Epithelial cell of proximal tubule (primary cell): ENCODE measurements at regions not wholly inside any gene's neighbourhood (a gene's known extent, or its start where the extent isn't known, plus 50 kb on each side); places are given as distances from the start of the nearest gene placed in this dataset.

Experiments
- DNase-seq: peaks from one replicate; pipeline ENCODE4 v3.0.0-alpha.2; 2011; ENCODE audit warnings: low read depth
- H3K4me3 ChIP-seq: 2 replicates; pipeline ENCODE4 v1.5.1; 2011; ENCODE audit warnings: low read depth, mild to moderate bottlenecking, low read length
- TF ChIP-seq, protein P1 (sequence below): conservative IDR thresholded peaks from 2 replicates; pipeline ENCODE4 v1.5.1; 2012; ENCODE audit warnings: low read depth, mild to moderate bottlenecking, low read length

DNA sequence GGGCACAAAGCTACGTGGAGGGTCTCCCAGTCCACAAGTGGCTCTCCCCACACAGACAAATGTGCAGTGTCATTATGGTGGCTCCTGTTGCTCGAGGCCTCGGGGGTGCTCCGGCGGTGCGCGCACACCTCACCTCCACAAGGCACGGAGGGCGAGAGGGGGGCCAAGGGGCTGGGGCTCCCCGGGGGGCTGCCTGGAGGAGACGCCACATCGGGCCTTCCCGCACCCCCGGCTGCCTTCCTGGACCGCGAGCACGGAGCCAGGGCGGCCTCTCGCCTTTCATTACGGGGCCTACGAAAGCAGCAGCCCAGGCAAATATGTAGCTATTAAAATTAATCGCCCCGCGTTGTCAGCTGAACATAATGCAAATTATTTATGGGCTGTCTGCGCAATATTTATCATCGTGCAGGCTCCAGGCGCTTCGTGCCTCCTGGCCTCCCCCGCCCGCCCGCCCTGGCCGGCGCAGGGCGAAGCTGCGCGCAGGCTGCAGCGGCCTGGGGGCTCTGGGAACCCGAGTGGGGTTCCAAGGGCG is 70.8 kb upstream of the BCOR start:
- TF ChIP-seq, protein P1, sequence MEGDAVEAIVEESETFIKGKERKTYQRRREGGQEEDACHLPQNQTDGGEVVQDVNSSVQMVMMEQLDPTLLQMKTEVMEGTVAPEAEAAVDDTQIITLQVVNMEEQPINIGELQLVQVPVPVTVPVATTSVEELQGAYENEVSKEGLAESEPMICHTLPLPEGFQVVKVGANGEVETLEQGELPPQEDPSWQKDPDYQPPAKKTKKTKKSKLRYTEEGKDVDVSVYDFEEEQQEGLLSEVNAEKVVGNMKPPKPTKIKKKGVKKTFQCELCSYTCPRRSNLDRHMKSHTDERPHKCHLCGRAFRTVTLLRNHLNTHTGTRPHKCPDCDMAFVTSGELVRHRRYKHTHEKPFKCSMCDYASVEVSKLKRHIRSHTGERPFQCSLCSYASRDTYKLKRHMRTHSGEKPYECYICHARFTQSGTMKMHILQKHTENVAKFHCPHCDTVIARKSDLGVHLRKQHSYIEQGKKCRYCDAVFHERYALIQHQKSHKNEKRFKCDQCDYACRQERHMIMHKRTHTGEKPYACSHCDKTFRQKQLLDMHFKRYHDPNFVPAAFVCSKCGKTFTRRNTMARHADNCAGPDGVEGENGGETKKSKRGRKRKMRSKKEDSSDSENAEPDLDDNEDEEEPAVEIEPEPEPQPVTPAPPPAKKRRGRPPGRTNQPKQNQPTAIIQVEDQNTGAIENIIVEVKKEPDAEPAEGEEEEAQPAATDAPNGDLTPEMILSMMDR, result no peak
- no peak for DNase-seq
- H3K4me3 ChIP-seq, result no peak overlapping the region

DNA sequence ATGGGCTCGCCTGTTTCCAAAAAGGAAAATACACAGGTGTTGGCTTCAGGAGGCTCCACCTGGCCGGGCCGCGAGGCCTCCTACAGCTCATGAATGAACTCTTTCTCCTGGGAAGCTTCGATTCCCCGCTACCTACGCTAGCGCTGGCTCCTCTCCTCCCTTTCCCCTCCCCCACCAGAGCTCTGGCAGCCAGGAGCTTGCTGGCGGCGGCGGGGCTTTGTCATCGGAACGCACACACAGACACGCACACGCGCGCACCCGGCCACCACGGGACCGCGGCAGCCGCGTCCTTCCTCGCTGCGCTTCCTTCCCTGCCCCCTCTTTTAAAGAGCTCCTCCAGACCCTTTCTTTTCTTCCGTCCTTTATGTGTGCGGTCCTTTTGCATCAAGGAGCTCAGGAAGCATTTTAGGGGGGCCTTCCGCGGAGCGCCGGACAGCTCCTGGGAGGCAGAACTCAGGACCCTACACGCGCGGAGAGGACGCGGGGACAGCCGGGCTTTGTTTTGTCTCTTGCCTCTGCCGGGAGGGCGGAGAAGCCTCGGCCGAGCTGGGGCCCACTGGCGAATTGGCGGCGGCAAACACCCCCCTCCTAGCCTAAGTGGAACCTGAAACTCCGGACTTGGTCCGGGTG is 70.2 kb upstream of the BCOR start:
- TF ChIP-seq, protein P1, result no peak
- H3K4me3 ChIP-seq, result peak overlapping the region; percentile 21
- no peak for DNase-seq

DNA sequence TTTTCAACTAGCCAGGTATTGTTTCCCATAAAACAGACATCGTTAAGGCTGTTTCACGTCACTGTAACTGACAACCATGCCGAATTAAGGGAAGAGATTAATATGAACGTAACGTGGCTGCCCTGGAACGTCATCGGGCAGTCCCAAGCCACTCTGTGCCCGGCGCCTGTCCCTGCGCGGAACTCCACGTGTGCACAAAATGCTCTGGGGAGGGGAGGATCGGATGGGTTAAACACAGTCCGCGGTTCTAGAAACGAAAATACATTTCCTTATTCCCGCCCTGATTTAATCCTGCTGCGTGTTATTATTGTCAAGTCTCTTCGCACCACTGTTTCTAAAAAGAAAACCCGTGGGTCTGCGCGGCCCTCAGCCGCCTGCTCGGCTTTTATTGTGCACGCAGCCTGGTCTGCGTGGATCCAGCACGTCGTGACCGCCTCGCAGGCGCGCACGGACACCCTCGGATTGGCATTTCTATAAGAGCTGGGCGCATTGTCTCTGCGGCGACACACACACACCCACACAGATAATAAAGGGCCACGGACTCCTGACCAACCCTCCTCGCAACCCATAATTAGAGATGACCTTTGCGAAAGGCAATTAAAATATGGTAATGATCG is 69.6 kb upstream of the BCOR start:
- peak overlapping the region; percentile 21 for H3K4me3 ChIP-seq
- TF ChIP-seq, protein P1, result no peak
- DNase-seq, result no peak

DNA sequence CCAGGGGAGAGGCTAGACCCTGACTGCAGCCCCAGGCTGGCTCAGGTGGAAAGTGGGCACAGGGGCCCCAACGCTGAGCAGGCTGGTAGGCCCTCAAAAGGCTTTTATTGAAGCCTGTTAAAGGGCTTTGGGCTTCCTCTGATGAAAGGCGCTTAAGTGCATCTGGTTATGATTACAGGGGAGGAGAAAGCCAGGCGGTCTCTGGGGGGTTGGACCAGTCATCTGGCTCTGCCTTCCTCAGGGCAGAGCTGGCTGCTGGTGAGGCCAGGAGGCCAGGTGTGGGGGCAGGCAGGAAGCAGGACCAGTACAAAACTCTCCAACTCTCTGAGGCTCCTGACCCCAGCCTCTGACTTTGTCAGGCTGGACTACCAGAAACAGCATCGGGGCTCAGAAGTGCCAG is 68.8 kb upstream of the BCOR start:
- H3K4me3 ChIP-seq, result no peak overlapping the region
- DNase-seq, result no peak
- TF ChIP-seq, protein P1, result no peak

DNA sequence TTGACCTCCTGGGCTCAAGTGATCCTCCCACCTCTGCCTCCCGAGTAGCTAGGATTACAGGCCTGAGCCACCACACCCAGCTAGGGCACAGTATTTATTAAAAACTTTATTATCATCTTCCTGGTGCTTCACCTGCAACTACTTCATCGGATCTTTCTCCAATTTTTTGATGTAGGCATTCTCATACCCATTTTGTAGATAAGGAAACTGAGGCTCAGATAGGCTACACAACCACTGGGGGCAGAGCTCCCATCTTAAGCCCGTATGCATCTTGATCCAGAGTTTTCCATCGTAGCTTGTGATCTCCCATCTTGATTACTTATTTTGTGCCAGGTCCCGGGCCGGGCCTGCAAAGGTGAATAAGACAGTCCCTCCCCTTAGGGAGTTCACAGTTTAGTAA is 68.1 kb upstream of the BCOR start:
- no peak for DNase-seq
- no peak overlapping the region for H3K4me3 ChIP-seq
- TF ChIP-seq, protein P1, result no peak

DNA sequence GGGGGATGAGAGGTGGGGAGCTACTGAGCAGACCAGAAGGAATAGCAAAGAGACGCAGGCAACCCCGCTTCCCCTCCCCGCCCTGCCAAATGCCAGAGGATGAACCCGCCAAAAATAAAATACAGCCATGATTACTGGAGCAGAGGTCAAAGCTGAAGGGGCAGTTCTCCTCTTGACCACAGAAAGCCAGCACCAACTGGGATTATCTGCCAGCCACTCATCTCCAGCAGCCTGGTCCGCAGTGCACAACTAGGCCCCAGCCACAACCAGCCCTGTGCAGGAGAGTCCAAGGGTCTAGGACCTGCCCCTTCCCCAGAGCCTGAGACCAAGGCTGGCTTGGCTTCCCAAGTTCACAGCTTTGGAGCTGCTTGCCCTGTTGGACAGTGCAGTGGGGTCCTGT is 67.4 kb upstream of the BCOR start:
- TF ChIP-seq, protein P1, result no peak
- no peak for DNase-seq

DNA sequence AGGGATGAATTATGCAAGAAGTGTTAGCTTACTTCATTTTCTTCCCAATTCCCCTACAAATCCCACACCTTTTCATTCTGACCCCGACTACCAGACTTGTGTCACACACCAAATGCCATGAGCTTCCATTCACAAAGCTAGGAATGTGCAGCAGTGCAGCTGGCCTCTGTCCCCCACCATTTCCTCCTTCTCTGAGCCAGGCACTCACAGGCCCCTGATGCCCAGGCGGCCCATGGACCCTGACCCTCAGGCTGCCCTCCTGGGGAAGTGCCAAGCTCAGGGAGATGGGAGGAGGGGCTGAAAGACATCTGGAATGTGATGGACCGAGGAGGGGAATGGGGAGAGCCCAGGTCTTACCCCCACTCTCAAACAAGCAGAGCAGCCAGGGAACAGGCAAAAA is 67.0 kb upstream of the BCOR start:
- TF ChIP-seq, protein P1, result no peak

More for the DNA sequence above, 67.4 kb upstream of the BCOR start:
- H3K4me3 ChIP-seq, result no peak overlapping the region

More for the DNA sequence above, 67.0 kb upstream of the BCOR start:
- no peak overlapping the region for H3K4me3 ChIP-seq
- DNase-seq, result no peak
